ENCODE measurements at regions not wholly inside any gene's neighbourhood (a gene's known extent, or its start where the extent isn't known, plus 50 kb on each side); places are given as distances from the start of the nearest gene placed in this dataset.

- TF ChIP-seq SAP30 (IDR thresholded peaks at IDR 0.05; ENCODE audit: insufficient read depth, insufficient replicate concordance, low read length): no peak
These were observed 283.2 kb upstream of the MEX3C start (continued) for GRCh38 chr18:51480407-51481261.
